Rectal smooth muscle tissue (tissue), 1 donor: ENCODE measurements at regions not wholly inside any gene's neighbourhood (a gene's known extent, or its start where the extent isn't known, plus 50 kb on each side); places are given as distances from the start of the nearest gene placed in this dataset.
"Not testable (repeated sequence)": the region's sequence is repeated elsewhere in the genome, so short reads cannot be mapped to it uniquely, and the experiment has no call there.

Source experiments
- H3K27ac ChIP-seq: one replicate; pipeline ENCODE4 v1.7.0; 2013; ENCODE audit warnings: low read depth, low read length, inconsistent platforms
- H3K27me3 ChIP-seq: one replicate; pipeline ENCODE4 v1.7.0; 2013; ENCODE audit warnings: low read length; ENCODE audit not compliant: control insufficient read depth, insufficient read depth
- H3K36me3 ChIP-seq: one replicate; pipeline ENCODE4 v1.7.0; 2013; ENCODE audit warnings: low read length; ENCODE audit not compliant: control insufficient read depth, insufficient read depth
- H3K4me1 ChIP-seq: one replicate; pipeline ENCODE4 v1.7.0; 2013; ENCODE audit warnings: low read length; ENCODE audit not compliant: control insufficient read depth, insufficient read depth
- H3K4me3 ChIP-seq: one replicate; pipeline ENCODE4 v1.7.0; 2013; ENCODE audit warnings: low read length
- H3K9ac ChIP-seq: one replicate; pipeline ENCODE4 v1.7.0; 2013; ENCODE audit warnings: low read length

DNA sequence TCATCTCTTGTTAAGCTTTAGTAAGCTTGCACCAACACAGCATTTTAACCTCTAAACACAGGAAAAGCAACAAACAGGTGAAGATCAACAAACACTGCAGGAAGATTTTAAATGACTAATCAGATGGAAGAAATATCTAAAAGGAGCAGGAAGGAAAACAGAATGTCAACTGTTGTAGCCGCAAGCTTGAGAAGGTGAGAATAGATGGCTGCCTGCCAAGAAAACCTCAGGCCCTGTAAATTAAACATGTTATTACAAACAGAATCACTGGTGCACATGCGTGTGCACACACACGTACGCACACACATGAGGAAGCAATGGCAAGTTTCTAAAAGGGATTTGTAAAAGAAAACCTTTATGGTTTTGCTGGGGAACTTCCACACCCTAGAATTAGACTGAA is 257.8 kb upstream of the GALNT5 start:
- H3K27ac ChIP-seq, result no peak overlapping the region
- no peak overlapping the region for H3K9ac ChIP-seq

GRCh38 chr2:157004789-157005188 is 252.7 kb upstream of the GALNT5 start:
- Histone ChIP-seq H3K36me3 (no peaks in the 10 kb centered on the region), H3K4me1 (no peaks in the 10 kb centered on the region), H3K4me3 (no peak overlapping the region), H3K9ac (no peak overlapping the region), H3K27me3 (no peaks in the 10 kb centered on the region), H3K27ac (no peak overlapping the region)

More for the DNA sequence above, 257.8 kb upstream of the GALNT5 start:
- no peaks in the 10 kb centered on the region for H3K4me1 ChIP-seq
- no peak overlapping the region for H3K4me3 ChIP-seq
- no peaks in the 10 kb centered on the region for H3K27me3 ChIP-seq
- H3K36me3 ChIP-seq, result no peaks in the 10 kb centered on the region

DNA sequence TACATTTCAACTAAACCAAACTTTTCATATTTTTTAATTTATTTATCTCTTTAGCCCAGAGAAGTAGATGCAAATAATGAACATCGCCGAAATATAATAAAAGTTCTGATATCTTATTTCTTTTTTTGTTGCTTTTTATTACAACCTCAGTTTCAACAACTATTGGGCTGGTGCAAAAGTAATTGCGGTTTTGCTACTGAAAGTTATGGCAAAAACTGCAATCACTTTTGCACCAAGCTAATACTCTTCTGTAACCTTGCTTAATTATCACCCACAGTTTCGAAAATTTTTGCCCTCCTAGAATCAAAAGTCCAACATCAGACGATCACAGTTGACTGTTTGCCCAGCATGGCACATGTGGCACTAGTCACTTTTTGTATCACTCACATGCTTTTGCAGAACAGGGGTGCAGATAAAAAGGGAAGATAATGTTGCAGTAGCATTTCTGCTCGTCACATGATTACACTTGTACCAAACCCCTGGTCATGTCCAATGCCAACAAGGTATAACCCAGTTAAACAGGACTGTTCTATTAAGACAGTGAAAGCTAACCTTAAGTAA is 242.4 kb upstream of the GALNT5 start:
- no peaks in the 10 kb centered on the region for H3K4me1 ChIP-seq
- no peak overlapping the region for H3K27ac ChIP-seq
- H3K9ac ChIP-seq, result no peak overlapping the region
- H3K27me3 ChIP-seq, result no peaks in the 10 kb centered on the region
- no peak overlapping the region for H3K4me3 ChIP-seq
- no peaks in the 10 kb centered on the region for H3K36me3 ChIP-seq

DNA sequence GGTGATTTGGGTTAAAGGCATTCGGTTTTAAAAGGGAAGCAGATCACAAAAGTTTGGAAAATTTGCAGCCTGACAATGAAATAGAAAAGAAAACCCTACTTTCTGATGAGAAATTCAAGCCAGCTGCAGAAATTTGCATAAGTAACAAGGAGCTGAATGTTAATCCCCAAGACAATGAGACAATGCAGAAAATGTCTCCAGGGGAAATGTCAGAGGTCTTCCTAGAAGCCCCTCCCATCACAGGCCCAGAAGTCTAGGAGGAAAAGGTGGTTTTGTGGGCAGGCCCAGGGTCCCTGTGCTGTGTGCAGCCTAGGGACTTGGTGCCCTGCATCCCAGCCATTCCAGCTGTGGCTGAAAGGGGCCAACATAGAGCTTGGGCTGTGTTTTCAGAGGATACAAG is 234.2 kb upstream of the GALNT5 start:
- not testable (repeated sequence) for H3K36me3 ChIP-seq

DNA sequence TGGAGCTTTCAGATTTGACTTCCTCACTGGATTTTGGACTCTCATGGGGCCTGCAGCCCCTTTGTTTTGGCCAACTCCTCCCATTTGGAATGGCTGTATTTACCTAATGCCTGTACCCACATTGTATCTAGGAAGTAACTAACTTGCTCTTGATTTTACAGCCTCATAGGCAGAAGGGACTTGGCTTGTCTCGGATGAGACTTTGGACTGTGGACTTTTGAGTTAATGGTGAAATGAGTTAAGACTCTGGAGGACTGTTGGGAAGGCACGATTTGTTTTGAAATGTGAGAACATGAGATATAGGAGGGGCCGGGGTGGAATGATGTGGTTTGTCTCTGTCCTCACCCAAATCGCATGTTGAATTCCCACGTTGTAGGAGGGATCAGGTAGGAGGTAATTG is 233.4 kb upstream of the GALNT5 start:
- no peak overlapping the region for H3K9ac ChIP-seq
- no peak overlapping the region for H3K4me3 ChIP-seq
- no peaks in the 10 kb centered on the region for H3K4me1 ChIP-seq
- no peaks in the 10 kb centered on the region for H3K36me3 ChIP-seq
- no peak overlapping the region for H3K27ac ChIP-seq
- no peaks in the 10 kb centered on the region for H3K27me3 ChIP-seq

More for the DNA sequence above, 234.2 kb upstream of the GALNT5 start:
- H3K4me1 ChIP-seq, H3K27me3 ChIP-seq, H3K9ac ChIP-seq, H3K27ac ChIP-seq, H3K4me3 ChIP-seq: not testable (repeated sequence)

GRCh38 chr2:157032017-157032416 is 225.5 kb upstream of the GALNT5 start:
- Histone ChIP-seq H3K27me3 (no peaks in the 10 kb centered on the region), H3K4me3 (no peak overlapping the region), H3K9ac (no peak overlapping the region), H3K27ac (no peak overlapping the region), H3K36me3 (no peaks in the 10 kb centered on the region), H3K4me1 (no peaks in the 10 kb centered on the region)

GRCh38 chr2:157036726-157037125 is 220.8 kb upstream of the GALNT5 start:
- Histone ChIP-seq H3K36me3 (no peaks in the 10 kb centered on the region), H3K9ac (no peak overlapping the region), H3K4me3 (no peak overlapping the region), H3K4me1 (no peaks in the 10 kb centered on the region), H3K27ac (no peak overlapping the region), H3K27me3 (no peaks in the 10 kb centered on the region)

GRCh38 chr2:157043786-157044185 is 213.7 kb upstream of the GALNT5 start:
- H3K27me3 ChIP-seq, result no peaks in the 10 kb centered on the region

DNA sequence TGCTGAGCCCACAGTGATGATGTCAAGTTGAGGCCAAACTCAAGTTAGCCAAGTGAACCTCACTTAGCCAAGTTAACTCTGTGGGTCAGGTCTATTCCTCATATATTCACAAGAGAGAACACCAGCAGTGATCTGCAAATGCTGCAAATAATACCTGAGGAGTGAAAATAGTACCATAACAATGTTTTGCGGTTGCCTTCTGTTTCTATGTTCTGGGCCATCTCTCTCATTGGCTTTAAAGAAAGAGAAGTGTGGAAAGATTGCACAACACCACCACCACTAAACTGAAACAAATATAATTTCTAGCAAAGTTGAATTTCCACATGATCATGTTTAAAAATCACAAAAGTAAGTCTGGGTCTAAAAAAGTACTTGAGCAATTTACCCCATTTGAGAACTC is 211.1 kb upstream of the GALNT5 start:
- Histone ChIP-seq H3K27me3 (no peaks in the 10 kb centered on the region), H3K4me3 (no peak overlapping the region), H3K4me1 (no peaks in the 10 kb centered on the region), H3K36me3 (no peaks in the 10 kb centered on the region), H3K27ac (no peak overlapping the region), H3K9ac (no peak overlapping the region)

More at GRCh38 chr2:157043786-157044185, 213.7 kb upstream of the GALNT5 start:
- Histone ChIP-seq H3K4me1 (no peaks in the 10 kb centered on the region), H3K4me3 (no peak overlapping the region), H3K27ac (no peak overlapping the region), H3K9ac (no peak overlapping the region), H3K36me3 (no peaks in the 10 kb centered on the region)

DNA sequence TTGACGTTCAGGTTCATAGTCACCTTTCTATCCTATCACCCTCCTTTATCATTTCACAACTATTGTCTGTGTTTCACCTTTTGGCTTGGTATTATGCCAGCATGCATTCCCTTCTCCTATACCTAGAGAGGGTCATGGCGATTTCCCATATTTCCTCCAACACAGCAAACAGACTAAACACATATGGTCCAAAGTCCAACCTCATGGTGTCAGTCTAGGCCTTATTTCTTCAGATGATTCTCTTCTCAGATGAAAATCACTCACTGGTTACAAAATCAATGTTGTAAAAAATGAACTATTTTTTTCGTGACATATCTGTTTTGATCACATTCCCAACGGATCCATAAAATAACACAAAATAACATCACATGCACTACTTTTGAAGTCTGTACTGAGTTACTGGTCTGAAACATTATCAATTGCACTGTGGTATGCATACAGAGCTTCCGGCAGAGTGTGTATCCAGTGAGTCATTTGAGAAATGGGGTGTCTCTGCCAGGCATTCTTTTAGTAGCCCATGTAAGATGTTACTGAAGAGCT is 204.8 kb upstream of the GALNT5 start:
- no peaks in the 10 kb centered on the region for H3K36me3 ChIP-seq
- H3K27me3 ChIP-seq, result no peaks in the 10 kb centered on the region
- no peak overlapping the region for H3K4me3 ChIP-seq
- no peak overlapping the region for H3K9ac ChIP-seq
- no peaks in the 10 kb centered on the region for H3K4me1 ChIP-seq
- no peak overlapping the region for H3K27ac ChIP-seq

- Histone ChIP-seq H3K27me3 (no peaks in the 10 kb centered on the region), H3K27ac (no peak overlapping the region), H3K4me3 (no peak overlapping the region), H3K36me3 (no peaks in the 10 kb centered on the region), H3K9ac (no peak overlapping the region), H3K4me1 (no peaks in the 10 kb centered on the region)
Measured at GRCh38 chr2:157053876-157054275, 203.6 kb upstream of the GALNT5 start.

- Histone ChIP-seq H3K4me3 (no peak overlapping the region), H3K27me3 (no peaks in the 10 kb centered on the region), H3K9ac (no peak overlapping the region), H3K4me1 (no peaks in the 10 kb centered on the region), H3K27ac (no peak overlapping the region), H3K36me3 (no peaks in the 10 kb centered on the region)
Measured at GRCh38 chr2:157055660-157056199, 201.8 kb upstream of the GALNT5 start.

DNA sequence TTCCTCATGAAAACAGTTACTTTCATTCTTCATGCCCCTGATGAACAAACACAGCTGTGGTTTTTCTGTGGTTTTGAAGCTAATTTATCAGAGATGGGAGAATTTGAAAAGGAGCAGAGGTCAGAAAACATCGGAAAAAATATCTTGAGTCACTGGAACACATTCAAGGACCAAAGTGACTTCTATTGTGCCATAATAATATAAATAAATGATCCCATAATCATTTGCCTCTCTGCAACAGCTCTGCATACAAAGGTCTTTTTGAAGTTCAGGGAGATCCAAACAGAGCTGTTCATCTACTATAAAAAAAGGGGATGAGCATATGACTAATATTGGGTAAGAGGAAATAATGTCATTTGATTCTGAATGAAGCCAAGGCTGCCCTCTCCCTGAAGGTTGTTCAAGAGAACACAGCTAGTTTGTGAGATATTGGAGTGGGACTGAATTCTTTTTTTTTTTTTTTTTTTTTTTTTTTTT is 201.3 kb upstream of the GALNT5 start:
- Histone ChIP-seq H3K4me1 (no peaks in the 10 kb centered on the region), H3K4me3 (no peak overlapping the region), H3K27ac (no peak overlapping the region), H3K36me3 (no peaks in the 10 kb centered on the region), H3K9ac (no peak overlapping the region), H3K27me3 (no peaks in the 10 kb centered on the region)
